Fibroblast of lung (primary cell): ENCODE measurements at regions not wholly inside any gene's neighbourhood (a gene's known extent, or its start where the extent isn't known, plus 50 kb on each side); places are given as distances from the start of the nearest gene placed in this dataset.

ENCODE experiments used
- DNase-seq, 2 donors: peaks; one replicate each; pipeline versions ENCODE4 v3.0.0 to v3.0.0-alpha.2; 2010; ENCODE audit warnings: low read depth in 2 of 2
- H2AFZ ChIP-seq: 2 replicates; pipeline ENCODE4 v1.5.1; 2012; ENCODE audit warnings: low read length, control low read depth, inconsistent platforms
- H3K27ac ChIP-seq: 2 replicates; pipeline ENCODE4 v1.5.1; 2011; ENCODE audit warnings: low read length, control low read depth; ENCODE audit not compliant: insufficient read depth
- H3K27me3 ChIP-seq: 2 replicates; pipeline ENCODE4 v1.5.1; 2011; ENCODE audit warnings: mild to moderate bottlenecking, low read length; ENCODE audit not compliant: control insufficient read depth, insufficient read depth
- H3K36me3 ChIP-seq: 2 replicates; pipeline ENCODE4 v1.5.1; 2011; ENCODE audit warnings: low read length; ENCODE audit not compliant: control insufficient read depth, insufficient read depth
- H3K4me1 ChIP-seq: 2 replicates; pipeline ENCODE4 v1.5.1; 2011; ENCODE audit warnings: low read length; ENCODE audit not compliant: control insufficient read depth, insufficient read depth; ENCODE audit errors: extremely low read depth
- H3K4me2 ChIP-seq: 2 replicates; pipeline ENCODE4 v1.5.1; 2011; ENCODE audit warnings: low read length, control low read depth; ENCODE audit not compliant: insufficient read depth; ENCODE audit errors: extremely low read depth
- H3K4me3 ChIP-seq, 4 experiments: fragments of 200-600 bp in 1 of 4; sonication (generic) in 1 of 4; replicated peaks in 1 of 4; 2 replicates each; pipeline ENCODE4 v1.5.1; 2011 to 2016; ENCODE audit warnings: low read length in 4 of 4, low read depth in 3 of 4, mild to moderate bottlenecking in 3 of 4, control low read depth in 2 of 4, inconsistent platforms in 1 of 4, mixed read lengths in 1 of 4; ENCODE audit not compliant: insufficient read depth in 1 of 4; ENCODE audit errors: control extremely low read depth in 1 of 4
- H3K79me2 ChIP-seq: 2 replicates; pipeline ENCODE4 v1.5.1; 2012; ENCODE audit warnings: mild to moderate bottlenecking, low read length, inconsistent platforms; ENCODE audit not compliant: control insufficient read depth, insufficient read depth
- H3K9ac ChIP-seq: 2 replicates; pipeline ENCODE4 v1.5.1; 2011; ENCODE audit warnings: mild to moderate bottlenecking, low read length, control low read depth; ENCODE audit not compliant: insufficient read depth
- H3K9me3 ChIP-seq: 2 replicates; pipeline ENCODE4 v1.5.1; 2012; ENCODE audit warnings: low read depth, low read length; ENCODE audit not compliant: control insufficient read depth, insufficient read depth
- H4K20me1 ChIP-seq: 2 replicates; pipeline ENCODE4 v1.5.1; 2011; ENCODE audit warnings: low read length; ENCODE audit not compliant: control insufficient read depth, insufficient read depth; ENCODE audit errors: extremely low read depth
- EZH2 ChIP-seq: IDR thresholded peaks from 2 replicates; pipeline ENCODE4 v1.5.1; 2012; ENCODE audit warnings: low read length, control low read depth, mild to moderate bottlenecking; ENCODE audit errors: missing control alignments
- TF ChIP-seq, protein P1 (sequence below), 2 donors: IDR thresholded peaks in 1 of 2; conservative IDR thresholded peaks in 1 of 2; 1 replicate in 1 of 2; 2 replicates in 1 of 2; pipeline ENCODE4 v1.5.1; 2011 to 2012; ENCODE audit warnings: low read length in 2 of 2, control low read depth in 1 of 2, inconsistent platforms in 1 of 2, low read depth in 1 of 2, mild to moderate bottlenecking in 1 of 2

DNA sequence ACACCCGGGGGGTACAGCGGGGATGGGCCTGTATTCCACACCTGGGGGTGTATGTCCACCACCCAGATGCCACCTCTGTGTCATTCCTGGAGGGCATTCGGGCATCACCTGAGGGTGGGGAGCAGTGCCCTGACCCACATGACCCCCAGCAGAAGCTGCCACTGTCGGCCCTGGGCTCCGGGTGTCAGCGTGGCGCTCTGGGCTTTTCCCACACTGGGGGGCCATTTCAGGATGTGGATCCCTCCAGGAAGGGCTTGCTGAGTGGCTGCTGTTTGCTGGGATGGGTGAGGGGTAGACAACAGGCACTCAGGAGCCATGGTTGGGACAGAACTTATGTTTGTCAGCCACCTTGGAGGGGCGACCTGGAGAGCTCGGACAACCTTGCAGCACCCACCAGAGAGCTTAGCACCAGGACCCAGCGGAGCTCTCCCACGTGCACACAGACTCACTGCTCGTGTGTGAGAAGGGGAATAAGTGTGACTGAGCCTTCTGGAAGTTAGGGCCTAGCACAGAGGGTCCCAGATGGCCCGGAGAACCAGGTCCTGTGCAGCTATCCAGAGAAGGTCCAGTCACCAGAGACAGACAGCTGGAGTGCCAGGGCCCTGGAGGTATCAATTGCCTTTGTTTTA is 102.7 kb downstream of the METRNL start:
- Histone ChIP-seq H3K79me2 (no peaks in the 10 kb centered on the region), H2AFZ (no peak overlapping the region), H4K20me1 (no peaks in the 10 kb centered on the region), H3K4me3 (no peak overlapping the region), H3K4me1 (no peaks in the 10 kb centered on the region), H3K27me3 (peaks cover 9% of the 10 kb centered on the region), H3K27ac (no peak overlapping the region), H3K36me3 (no peaks in the 10 kb centered on the region), H3K4me2 (no peak overlapping the region), H3K9me3 (no peaks in the 10 kb centered on the region), H3K9ac (no peak overlapping the region)
- TF ChIP-seq, protein P1, sequence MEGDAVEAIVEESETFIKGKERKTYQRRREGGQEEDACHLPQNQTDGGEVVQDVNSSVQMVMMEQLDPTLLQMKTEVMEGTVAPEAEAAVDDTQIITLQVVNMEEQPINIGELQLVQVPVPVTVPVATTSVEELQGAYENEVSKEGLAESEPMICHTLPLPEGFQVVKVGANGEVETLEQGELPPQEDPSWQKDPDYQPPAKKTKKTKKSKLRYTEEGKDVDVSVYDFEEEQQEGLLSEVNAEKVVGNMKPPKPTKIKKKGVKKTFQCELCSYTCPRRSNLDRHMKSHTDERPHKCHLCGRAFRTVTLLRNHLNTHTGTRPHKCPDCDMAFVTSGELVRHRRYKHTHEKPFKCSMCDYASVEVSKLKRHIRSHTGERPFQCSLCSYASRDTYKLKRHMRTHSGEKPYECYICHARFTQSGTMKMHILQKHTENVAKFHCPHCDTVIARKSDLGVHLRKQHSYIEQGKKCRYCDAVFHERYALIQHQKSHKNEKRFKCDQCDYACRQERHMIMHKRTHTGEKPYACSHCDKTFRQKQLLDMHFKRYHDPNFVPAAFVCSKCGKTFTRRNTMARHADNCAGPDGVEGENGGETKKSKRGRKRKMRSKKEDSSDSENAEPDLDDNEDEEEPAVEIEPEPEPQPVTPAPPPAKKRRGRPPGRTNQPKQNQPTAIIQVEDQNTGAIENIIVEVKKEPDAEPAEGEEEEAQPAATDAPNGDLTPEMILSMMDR (conservative IDR thresholded peaks at IDR 0.05 in 1 of 2, IDR thresholded peaks at IDR 0.05 in 1 of 2; ENCODE audit: low read depth in 1 of 2, low read length in 2 of 2) = no peak
- no peak for TF ChIP-seq EZH2
- DNase-seq = no peak

DNA sequence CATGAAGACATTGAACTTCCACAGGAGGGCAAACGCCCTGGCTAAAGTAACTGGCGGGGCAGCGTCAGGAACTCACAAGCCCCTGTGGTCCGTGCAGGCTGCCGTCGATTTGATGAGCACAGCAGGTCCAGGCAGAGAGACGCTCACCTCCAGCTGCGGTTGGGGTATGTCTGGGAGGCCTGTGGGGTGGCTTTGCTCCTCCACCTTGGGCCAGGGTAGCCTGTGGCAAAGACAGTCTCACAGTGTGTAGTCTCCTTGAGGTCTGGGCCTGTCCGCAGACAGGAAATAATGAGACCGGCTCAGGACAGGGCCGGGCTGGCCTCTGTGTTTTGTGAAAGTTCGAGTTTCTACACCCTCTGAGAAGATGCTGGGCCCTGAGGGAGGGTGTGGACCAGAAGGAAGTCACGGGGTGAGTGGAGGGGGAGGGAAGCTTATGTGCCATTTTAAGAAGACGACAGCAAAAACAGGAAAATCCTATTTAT is 103.3 kb downstream of the METRNL start:
- Histone ChIP-seq H3K36me3 (no peaks in the 10 kb centered on the region), H3K4me3 (no peak overlapping the region), H3K27ac (no peak overlapping the region), H4K20me1 (no peaks in the 10 kb centered on the region), H2AFZ (no peak overlapping the region), H3K4me1 (no peaks in the 10 kb centered on the region), H3K27me3 (peaks cover 11% of the 10 kb centered on the region), H3K9me3 (no peaks in the 10 kb centered on the region), H3K4me2 (no peak overlapping the region), H3K79me2 (no peaks in the 10 kb centered on the region), H3K9ac (no peak overlapping the region)
- no peak for DNase-seq
- TF ChIP-seq, protein P1 (conservative IDR thresholded peaks at IDR 0.05 in 1 of 2, IDR thresholded peaks at IDR 0.05 in 1 of 2; ENCODE audit: low read depth in 1 of 2, low read length in 2 of 2) = no peak
- TF ChIP-seq EZH2 = no peak

DNA sequence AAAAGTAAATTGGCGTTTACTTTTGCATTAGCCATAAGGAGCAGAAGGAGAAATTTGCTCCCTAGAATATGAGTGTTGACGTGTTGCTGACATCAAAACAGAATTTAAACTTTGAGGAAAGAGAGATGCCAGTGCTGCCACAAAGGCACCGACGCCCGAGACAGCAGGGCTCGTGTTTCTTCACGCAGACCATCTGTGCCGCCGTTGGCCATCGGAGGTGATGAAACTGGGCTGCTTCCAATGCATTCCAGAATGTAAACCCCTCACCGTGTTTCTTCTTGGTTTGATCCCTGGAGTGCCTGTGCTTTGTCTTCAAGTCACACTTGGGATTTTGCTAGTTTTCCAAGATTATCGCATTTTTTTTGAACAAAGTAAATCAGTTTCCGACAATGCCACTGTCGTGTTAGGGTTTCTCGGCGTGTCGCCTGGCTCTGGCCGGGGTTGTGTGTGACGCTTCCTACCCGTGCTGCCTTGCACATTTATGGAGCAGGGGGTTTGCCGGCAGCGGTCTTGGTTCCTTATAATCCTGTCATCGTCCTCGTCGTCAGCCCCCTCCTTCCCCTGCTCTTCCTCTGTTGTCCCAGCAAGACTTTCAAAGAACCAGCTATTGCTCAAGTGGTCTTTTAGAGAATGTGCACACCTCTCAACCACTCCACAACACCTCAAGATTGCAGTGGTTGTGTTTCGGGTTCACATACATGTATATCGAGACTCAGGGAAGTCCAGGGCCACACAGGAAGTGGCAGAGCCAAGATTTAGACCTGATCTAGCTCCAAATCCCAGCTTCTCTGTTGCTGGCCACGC is 103.9 kb downstream of the METRNL start:
- TF ChIP-seq, protein P1 (conservative IDR thresholded peaks at IDR 0.05 in 1 of 2, IDR thresholded peaks at IDR 0.05 in 1 of 2; ENCODE audit: low read depth in 1 of 2, low read length in 2 of 2) = no peak
- no peak for TF ChIP-seq EZH2
- Histone ChIP-seq H3K36me3 (no peaks in the 10 kb centered on the region), H3K27ac (no peak overlapping the region), H3K4me3 (no peak overlapping the region), H3K27me3 (peaks cover 11% of the 10 kb centered on the region), H3K79me2 (no peaks in the 10 kb centered on the region), H3K9ac (no peak overlapping the region), H3K4me2 (no peak overlapping the region), H3K4me1 (no peaks in the 10 kb centered on the region), H3K9me3 (no peaks in the 10 kb centered on the region), H2AFZ (no peak overlapping the region), H4K20me1 (no peaks in the 10 kb centered on the region)
- DNase-seq = no peak
